HepG2 (cell line): ENCODE measurements at regions not wholly inside any gene's neighbourhood (a gene's known extent, or its start where the extent isn't known, plus 50 kb on each side); places are given as distances from the start of the nearest gene placed in this dataset.

ENCODE experiments used
- ATAC-seq: fragments of 200-7000 bp; cut with Tn5 transposase; 3 replicates; pipeline ENCODE4 v1.9.1; 2020; ENCODE audit warnings: mild to moderate bottlenecking, moderate library complexity
- BruUV-seq: library from RNA; stranded (reverse); fragments of 400-500 nt; replicated peaks from 2 replicates; lab custom pipeline; 2021; lab: Mats Ljungman, UMichigan
- CTCF ChIA-PET: fragments of 300-600 bp; formaldehyde crosslinking; extraction: SDS; loops from one replicate; lab custom pipeline; 2021; ENCODE audit warnings: low total read pairs, inconsistent platforms, low intra/inter-chr PET ratio; lab: Yijun Ruan, JAX
- POLR2A ChIA-PET: fragments of 350-600 bp; sonication (Branson Sonifier 250); formaldehyde crosslinking; loops from one replicate; lab custom pipeline; 2020; ENCODE audit warnings: antibody characterized with exemption, inconsistent platforms; lab: Yijun Ruan, JAX
- DNase-seq: peaks from one replicate; pipeline ENCODE4 v3.0.0-alpha.2; 2015; ENCODE audit warnings: low spot score
- FAIRE-seq: peaks from 3 replicates; lab custom pipeline; 2011; peaks lifted over from hg19 to GRCh38; lab: Jason Lieb, UNC
- H2AFZ ChIP-seq: one replicate; pipeline ENCODE4 v1.6.1; 2011; ENCODE audit warnings: low read length, inconsistent platforms
- H3K27ac ChIP-seq: fragments of 300-600 bp; 3 replicates; pipeline ENCODE4 v1.8.0; 2011; ENCODE audit warnings: mixed run types, mild to moderate bottlenecking, mixed read lengths, low read length, inconsistent platforms; ENCODE audit not compliant: insufficient read depth; ENCODE audit errors: extremely low read length
- H3K27me3 ChIP-seq, 2 experiments: fragments of 200-600 bp in 1 of 2; 2 replicates in 1 of 2; 3 replicates in 1 of 2; pipeline versions ENCODE4 v1.6.0 to v1.8.0; 2011; ENCODE audit warnings: low read length in 2 of 2, mild to moderate bottlenecking in 2 of 2, moderate library complexity in 2 of 2, inconsistent platforms in 1 of 2; ENCODE audit not compliant: insufficient read depth in 2 of 2, control insufficient read depth in 1 of 2
- H3K36me3 ChIP-seq, 2 experiments: fragments of 200-600 bp in 1 of 2; replicated peaks in 1 of 2; 2 replicates in 1 of 2; 3 replicates in 1 of 2; pipeline versions ENCODE4 v1.5.1 to v1.8.0; 2011; ENCODE audit warnings: low read length in 2 of 2, inconsistent platforms in 1 of 2; ENCODE audit not compliant: insufficient read depth in 2 of 2, control insufficient read depth in 1 of 2
- H3K4me1 ChIP-seq: 2 replicates; pipeline ENCODE4 v1.5.1; 2012; ENCODE audit warnings: low read length, inconsistent platforms; ENCODE audit not compliant: insufficient read depth
- H3K4me2 ChIP-seq: 2 replicates; pipeline ENCODE4 v1.6.0; 2011; ENCODE audit warnings: low read depth, low read length, inconsistent platforms
- H3K4me3 ChIP-seq, 3 experiments: fragments of 200-600 bp in 1 of 3; sonication (generic), shearing (Covaris generic) in 1 of 3; replicated peaks in 1 of 3; 2 replicates each; pipeline ENCODE4 v1.5.1; 2011 to 2016; ENCODE audit warnings: low read length in 3 of 3, inconsistent platforms in 2 of 3, low read depth in 2 of 3, mild to moderate bottlenecking in 2 of 3, control low read depth in 1 of 3, mixed read lengths in 1 of 3; ENCODE audit not compliant: insufficient read depth in 1 of 3
- H3K79me2 ChIP-seq: one replicate; pipeline ENCODE4 v1.6.1; 2011; ENCODE audit warnings: low read length, inconsistent platforms; ENCODE audit not compliant: insufficient read depth
- H3K9ac ChIP-seq: 2 replicates; pipeline ENCODE4 v1.6.0; 2011; ENCODE audit warnings: mild to moderate bottlenecking, low read depth, low read length, inconsistent platforms; ENCODE audit not compliant: insufficient read depth
- H3K9me3 ChIP-seq: 2 replicates; pipeline ENCODE4 v1.5.1; 2012; ENCODE audit warnings: mild to moderate bottlenecking, low read length
- H4K20me1 ChIP-seq: 2 replicates; pipeline ENCODE4 v1.6.0; 2011; ENCODE audit warnings: inconsistent platforms, mild to moderate bottlenecking, low read length, moderate library complexity; ENCODE audit not compliant: insufficient read depth
- BRCA1 ChIP-seq: sonication (generic); formaldehyde crosslinking; IDR thresholded peaks from 2 replicates; pipeline ENCODE4 v1.4.0; 2020; ENCODE audit warnings: missing genetic modification reagents
- CEBPG ChIP-seq: IDR thresholded peaks from 2 replicates; pipeline ENCODE4 v1.6.1; 2016
- FIP1L1 ChIP-seq: fragments of 200-400 bp; formaldehyde crosslinking; IDR thresholded peaks from 2 replicates; pipeline ENCODE4 v1.6.1; 2018; ENCODE audit warnings: low read depth, mild to moderate bottlenecking, low read length, moderate library complexity, borderline replicate concordance; ENCODE audit not compliant: insufficient read depth
- NAIF1 ChIP-seq: sonication (generic); formaldehyde crosslinking; IDR thresholded peaks from 2 replicates; pipeline ENCODE4 v1.5.0; 2020; ENCODE audit warnings: mild to moderate bottlenecking, missing genetic modification reagents, borderline replicate concordance
- NR1H2 ChIP-seq: sonication (generic); formaldehyde crosslinking; IDR thresholded peaks from 2 replicates; pipeline ENCODE4 v1.8.1; 2022; ENCODE audit warnings: low read depth, missing genetic modification reagents, borderline replicate concordance
- PAF1 ChIP-seq: IDR thresholded peaks from 2 replicates; pipeline ENCODE4 v1.6.1; 2016; ENCODE audit warnings: missing genetic modification reagents, missing compliant biosample characterization
- PHB2 ChIP-seq: fragments of 450-650 bp; IDR thresholded peaks from 2 replicates; pipeline ENCODE4 v1.6.1; 2018; ENCODE audit not compliant: partially characterized antibody
- ZFP62 ChIP-seq: sonication (generic); formaldehyde crosslinking; IDR thresholded peaks from 2 replicates; pipeline ENCODE4 v1.4.0; 2020; ENCODE audit warnings: missing genetic modification reagents
- ZNF160 ChIP-seq: sonication (generic); formaldehyde crosslinking; IDR thresholded peaks from 2 replicates; pipeline ENCODE4 v1.8.0; 2022; ENCODE audit warnings: mild to moderate bottlenecking, inconsistent platforms, missing genetic modification reagents
- ZNF256 ChIP-seq: sonication (generic); formaldehyde crosslinking; conservative IDR thresholded peaks from 2 replicates; pipeline ENCODE4 v1.4.0; 2020; ENCODE audit warnings: missing genetic modification reagents
- ZNF577 ChIP-seq: sonication (generic); formaldehyde crosslinking; IDR thresholded peaks from 2 replicates; pipeline ENCODE4 v1.4.0; 2020; ENCODE audit warnings: mild to moderate bottlenecking, low read depth, missing genetic modification reagents, borderline replicate concordance
- ZNF713 ChIP-seq: sonication (generic); formaldehyde crosslinking; IDR thresholded peaks from 2 replicates; pipeline ENCODE4 v1.4.0; 2020; ENCODE audit warnings: mild to moderate bottlenecking, missing genetic modification reagents
- ZNF766 ChIP-seq: sonication (generic); formaldehyde crosslinking; IDR thresholded peaks from 2 replicates; pipeline ENCODE4 v1.5.0; 2020; ENCODE audit warnings: missing genetic modification reagents, borderline replicate concordance
- ZZZ3 ChIP-seq: sonication (generic); formaldehyde crosslinking; IDR thresholded peaks from 2 replicates; pipeline ENCODE4 v1.4.0; 2020; ENCODE audit warnings: missing genetic modification reagents, mild to moderate bottlenecking, borderline replicate concordance
- WGBS: methylation state at CpG from one replicate; pipeline ENCODE4 v1.1.6; 2017; ENCODE audit warnings: low lambda C conversion rate; 5-methylcytosine and 5-hydroxymethylcytosine counted together
- in situ Hi-C: cut with HindIII; loops from 2 replicates; pipeline ENCODE4 v1.10.0; 2017; ENCODE audit warnings: low pct_unique_long_range_greater_than_20kb; ENCODE audit not compliant: extremely low pct_ligation_motif_present
- intact Hi-C: fragments of 100-400 bp; cut with micrococcal nuclease; formaldehyde crosslinking; loops from one replicate; pipeline ENCODE4 v1.10.0; 2022; ENCODE audit not compliant: unreplicated experiment
- TF ChIP-seq, protein P1 (sequence below): sonication (generic); formaldehyde crosslinking; IDR thresholded peaks from 2 replicates; pipeline ENCODE4 v1.4.0; 2020; ENCODE audit warnings: missing genetic modification reagents
- TF ChIP-seq, protein P2 (sequence below): sonication (generic); formaldehyde crosslinking; IDR thresholded peaks from 2 replicates; pipeline ENCODE4 v1.5.1; 2020; ENCODE audit warnings: missing genetic modification reagents, mild to moderate bottlenecking, borderline replicate concordance
- TF ChIP-seq, protein P3 (sequence below): sonication (generic); formaldehyde crosslinking; IDR thresholded peaks from 2 replicates; pipeline ENCODE4 v1.4.0; 2020; ENCODE audit warnings: missing genetic modification reagents
- TF ChIP-seq, protein P4 (sequence below): sonication (generic); formaldehyde crosslinking; conservative IDR thresholded peaks from 2 replicates; pipeline ENCODE4 v1.4.0; 2020; ENCODE audit warnings: missing genetic modification reagents

DNA sequence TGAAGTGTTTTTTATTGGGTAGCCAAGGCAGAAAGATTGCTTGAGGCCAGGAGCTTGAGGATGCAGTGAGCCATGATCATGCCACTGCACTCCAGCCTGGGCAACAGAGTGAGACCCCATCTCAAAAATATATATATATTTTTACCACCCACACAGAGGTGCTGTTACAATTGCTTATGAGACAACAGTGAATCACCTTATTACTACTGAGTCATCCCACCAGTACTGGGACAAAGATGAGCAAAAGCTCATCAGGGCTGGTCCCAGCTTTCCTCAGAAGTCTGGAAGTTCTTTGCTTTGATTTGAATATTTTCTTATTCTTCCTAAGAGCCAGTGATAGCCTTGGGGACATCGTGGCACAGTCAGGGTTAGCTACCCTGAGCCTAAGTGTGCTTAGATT is 207.7 kb downstream of the SOX2 start:
- FAIRE-seq = no peak
- H4K20me1 ChIP-seq = no peaks in the 10 kb centered on the region
- no peak overlapping the region for H2AFZ ChIP-seq
- in situ Hi-C loops = no loop called here
- CTCF ChIA-PET = no interaction called here
- H3K27me3 ChIP-seq = no peaks in the 10 kb centered on the region; a peak in 1 of 5 replicates
- no peak overlapping the region for H3K27ac ChIP-seq
- H3K79me2 ChIP-seq = no peaks in the 10 kb centered on the region
- POLR2A ChIA-PET = no interaction called here
- no peaks in the 10 kb centered on the region for H3K4me1 ChIP-seq
- no peaks in the 10 kb centered on the region for H3K9me3 ChIP-seq
- WGBS = 0% methylated on average over 1 of the region's 1 CpG
- DNase-seq = no peak
- no peak overlapping the region for H3K4me2 ChIP-seq
- BruUV-seq = no TSS peak
- no peak overlapping the region for H3K4me3 ChIP-seq
- intact Hi-C loops = no loop called here
- no peaks in the 10 kb centered on the region for H3K36me3 ChIP-seq
- no peak for ATAC-seq
- TF ChIP-seq NAIF1 (CRISPR knock-in tag) (no peak), ZZZ3 (no peak), ZNF577 (CRISPR knock-in tag) (no peak), PHB2 (no peak), ZNF256 (CRISPR knock-in tag) (no peak), NR1H2 (CRISPR knock-in tag) (no peak), BRCA1 (CRISPR knock-in tag) (no peak), FIP1L1 (no peak), ZNF713 (CRISPR knock-in tag) (no peak), ZFP62 (CRISPR knock-in tag) (no peak), CEBPG (no peak), ZNF766 (CRISPR knock-in tag) (no peak), PAF1 (CRISPR knock-in tag) (no peak), ZNF160 (CRISPR knock-in tag) (no peak)
- TF ChIP-seq, protein P1, sequence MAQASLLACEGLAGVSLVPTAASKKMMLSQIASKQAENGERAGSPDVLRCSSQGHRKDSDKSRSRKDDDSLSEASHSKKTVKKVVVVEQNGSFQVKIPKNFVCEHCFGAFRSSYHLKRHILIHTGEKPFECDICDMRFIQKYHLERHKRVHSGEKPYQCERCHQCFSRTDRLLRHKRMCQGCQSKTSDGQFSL = no peak
- TF ChIP-seq, protein P2, sequence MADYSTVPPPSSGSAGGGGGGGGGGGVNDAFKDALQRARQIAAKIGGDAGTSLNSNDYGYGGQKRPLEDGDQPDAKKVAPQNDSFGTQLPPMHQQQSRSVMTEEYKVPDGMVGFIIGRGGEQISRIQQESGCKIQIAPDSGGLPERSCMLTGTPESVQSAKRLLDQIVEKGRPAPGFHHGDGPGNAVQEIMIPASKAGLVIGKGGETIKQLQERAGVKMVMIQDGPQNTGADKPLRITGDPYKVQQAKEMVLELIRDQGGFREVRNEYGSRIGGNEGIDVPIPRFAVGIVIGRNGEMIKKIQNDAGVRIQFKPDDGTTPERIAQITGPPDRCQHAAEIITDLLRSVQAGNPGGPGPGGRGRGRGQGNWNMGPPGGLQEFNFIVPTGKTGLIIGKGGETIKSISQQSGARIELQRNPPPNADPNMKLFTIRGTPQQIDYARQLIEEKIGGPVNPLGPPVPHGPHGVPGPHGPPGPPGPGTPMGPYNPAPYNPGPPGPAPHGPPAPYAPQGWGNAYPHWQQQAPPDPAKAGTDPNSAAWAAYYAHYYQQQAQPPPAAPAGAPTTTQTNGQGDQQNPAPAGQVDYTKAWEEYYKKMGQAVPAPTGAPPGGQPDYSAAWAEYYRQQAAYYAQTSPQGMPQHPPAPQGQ = no peak
- TF ChIP-seq, protein P3, sequence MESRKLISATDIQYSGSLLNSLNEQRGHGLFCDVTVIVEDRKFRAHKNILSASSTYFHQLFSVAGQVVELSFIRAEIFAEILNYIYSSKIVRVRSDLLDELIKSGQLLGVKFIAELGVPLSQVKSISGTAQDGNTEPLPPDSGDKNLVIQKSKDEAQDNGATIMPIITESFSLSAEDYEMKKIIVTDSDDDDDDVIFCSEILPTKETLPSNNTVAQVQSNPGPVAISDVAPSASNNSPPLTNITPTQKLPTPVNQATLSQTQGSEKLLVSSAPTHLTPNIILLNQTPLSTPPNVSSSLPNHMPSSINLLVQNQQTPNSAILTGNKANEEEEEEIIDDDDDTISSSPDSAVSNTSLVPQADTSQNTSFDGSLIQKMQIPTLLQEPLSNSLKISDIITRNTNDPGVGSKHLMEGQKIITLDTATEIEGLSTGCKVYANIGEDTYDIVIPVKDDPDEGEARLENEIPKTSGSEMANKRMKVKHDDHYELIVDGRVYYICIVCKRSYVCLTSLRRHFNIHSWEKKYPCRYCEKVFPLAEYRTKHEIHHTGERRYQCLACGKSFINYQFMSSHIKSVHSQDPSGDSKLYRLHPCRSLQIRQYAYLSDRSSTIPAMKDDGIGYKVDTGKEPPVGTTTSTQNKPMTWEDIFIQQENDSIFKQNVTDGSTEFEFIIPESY = no peak
- TF ChIP-seq, protein P4, sequence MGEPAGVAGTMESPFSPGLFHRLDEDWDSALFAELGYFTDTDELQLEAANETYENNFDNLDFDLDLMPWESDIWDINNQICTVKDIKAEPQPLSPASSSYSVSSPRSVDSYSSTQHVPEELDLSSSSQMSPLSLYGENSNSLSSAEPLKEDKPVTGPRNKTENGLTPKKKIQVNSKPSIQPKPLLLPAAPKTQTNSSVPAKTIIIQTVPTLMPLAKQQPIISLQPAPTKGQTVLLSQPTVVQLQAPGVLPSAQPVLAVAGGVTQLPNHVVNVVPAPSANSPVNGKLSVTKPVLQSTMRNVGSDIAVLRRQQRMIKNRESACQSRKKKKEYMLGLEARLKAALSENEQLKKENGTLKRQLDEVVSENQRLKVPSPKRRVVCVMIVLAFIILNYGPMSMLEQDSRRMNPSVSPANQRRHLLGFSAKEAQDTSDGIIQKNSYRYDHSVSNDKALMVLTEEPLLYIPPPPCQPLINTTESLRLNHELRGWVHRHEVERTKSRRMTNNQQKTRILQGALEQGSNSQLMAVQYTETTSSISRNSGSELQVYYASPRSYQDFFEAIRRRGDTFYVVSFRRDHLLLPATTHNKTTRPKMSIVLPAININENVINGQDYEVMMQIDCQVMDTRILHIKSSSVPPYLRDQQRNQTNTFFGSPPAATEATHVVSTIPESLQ (CRISPR knock-in tag) = no peak
- H3K9ac ChIP-seq = no peak overlapping the region
